Liver (tissue), 3 donors: ENCODE measurements at regions not wholly inside any gene's neighbourhood (a gene's known extent, or its start where the extent isn't known, plus 50 kb on each side); places are given as distances from the start of the nearest gene placed in this dataset.

Experiments used
- CTCF ChIP-seq: fragments of 150-350 bp; IDR thresholded peaks from 2 replicates; pipeline ENCODE4 v1.5.1; 2017; ENCODE audit warnings: improper control_type of control experiment, low read depth, low read length; ENCODE audit not compliant: missing input control
- RAD21 ChIP-seq, 2 donors: IDR thresholded peaks; 2 replicates each; pipeline ENCODE4 v1.6.1; 2016; ENCODE audit warnings: antibody characterized with exemption in 2 of 2, mild to moderate bottlenecking in 2 of 2
- donor health status: healthy.
- donor health status: healthy.

- TF ChIP-seq RAD21 (IDR thresholded peaks at IDR 0.05) (no peak), CTCF (no peak)
These were observed 351.5 kb upstream of the CHD6 start for GRCh38 chr20:41969656-41970055.
